ENCODE measurements at regions not wholly inside any gene's neighbourhood (a gene's known extent, or its start where the extent isn't known, plus 50 kb on each side); places are given as distances from the start of the nearest gene placed in this dataset.
A peak's percentile ranks its signal among the peaks of the same experiment; 100 is the strongest.

GRCh38 chr2:8574196-8575037 lies 107.4 kb upstream of the ID2 start:
- no peak for DNase-seq

DNA sequence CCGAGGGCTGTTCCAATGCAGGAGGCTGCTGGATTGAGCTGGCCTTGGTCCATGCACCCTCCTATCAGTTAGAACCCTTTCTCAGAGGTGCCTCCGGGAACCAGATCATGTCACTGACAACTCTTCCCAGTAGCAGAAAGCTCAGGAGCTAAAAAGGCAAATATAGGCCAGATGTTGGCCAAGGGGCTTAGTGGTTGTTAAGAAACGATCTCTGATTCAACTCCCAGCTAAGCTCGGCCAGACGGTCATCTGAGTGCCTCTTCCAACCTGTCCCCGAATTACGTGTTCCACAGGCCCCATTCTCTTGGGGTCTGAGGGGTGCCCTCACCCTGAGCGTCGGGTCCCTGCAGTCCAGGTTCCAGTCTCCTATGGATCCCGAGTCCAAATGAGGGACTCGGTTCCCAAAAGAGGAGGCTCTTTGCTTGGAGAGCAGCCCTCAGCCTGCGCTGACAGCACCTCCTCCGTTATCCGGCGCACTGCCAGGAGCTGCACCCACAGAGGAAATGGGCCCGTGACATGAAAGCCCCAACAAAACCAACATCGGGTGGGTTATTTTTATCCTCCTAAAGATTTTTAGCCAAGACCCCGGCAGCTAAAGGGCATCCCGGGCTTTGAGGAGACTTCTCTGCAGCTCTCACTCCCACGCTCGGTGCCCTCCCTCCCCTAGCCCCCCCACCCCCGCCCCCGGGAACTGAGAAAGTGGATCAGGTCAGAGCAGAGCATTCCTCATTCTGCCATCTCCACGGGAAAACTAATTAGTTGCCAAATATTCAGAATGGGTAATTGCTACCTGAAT lies 106.6 kb upstream of the ID2 start:
- DNase-seq = peak; percentile 40

- no peak for DNase-seq
Observed at GRCh38 chr2:8575834-8576423, 105.9 kb upstream of the ID2 start.

- no peak for DNase-seq
Observed at GRCh38 chr2:8576525-8577167, 105.2 kb upstream of the ID2 start.

GRCh38 chr2:8577573-8577972 lies 104.3 kb upstream of the ID2 start:
- no peak for DNase-seq

GRCh38 chr2:8578335-8579244 lies 103.3 kb upstream of the ID2 start:
- DNase-seq = no peak

DNA sequence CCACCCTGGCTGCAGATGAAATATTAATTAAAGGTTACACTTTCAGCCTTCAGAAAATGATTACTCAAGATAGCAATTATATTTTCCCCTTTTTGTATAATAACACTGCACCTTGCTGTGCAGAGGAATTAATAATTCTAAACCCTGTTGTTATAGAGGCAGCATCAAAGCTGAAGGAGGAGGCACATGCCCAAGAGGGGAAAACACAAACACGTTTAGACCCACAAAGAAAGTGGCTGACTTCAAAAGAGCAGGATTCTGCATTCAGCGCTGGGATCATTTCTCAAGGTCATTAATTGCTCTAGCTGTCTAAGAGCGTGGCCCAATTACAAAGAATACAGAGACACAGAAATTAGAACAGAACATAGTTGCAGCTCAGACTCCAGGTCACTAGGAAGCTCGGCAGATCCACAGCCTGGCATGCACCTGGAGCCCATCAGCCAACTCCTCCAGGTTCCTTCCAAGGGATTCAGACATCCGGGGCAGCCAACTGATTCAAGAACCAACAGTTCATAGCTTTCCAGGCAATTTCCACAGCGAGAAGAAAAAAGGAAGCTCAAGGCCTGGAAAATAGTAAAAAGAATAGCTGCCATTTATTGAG lies 102.3 kb upstream of the ID2 start:
- DNase-seq = no peak

DNA sequence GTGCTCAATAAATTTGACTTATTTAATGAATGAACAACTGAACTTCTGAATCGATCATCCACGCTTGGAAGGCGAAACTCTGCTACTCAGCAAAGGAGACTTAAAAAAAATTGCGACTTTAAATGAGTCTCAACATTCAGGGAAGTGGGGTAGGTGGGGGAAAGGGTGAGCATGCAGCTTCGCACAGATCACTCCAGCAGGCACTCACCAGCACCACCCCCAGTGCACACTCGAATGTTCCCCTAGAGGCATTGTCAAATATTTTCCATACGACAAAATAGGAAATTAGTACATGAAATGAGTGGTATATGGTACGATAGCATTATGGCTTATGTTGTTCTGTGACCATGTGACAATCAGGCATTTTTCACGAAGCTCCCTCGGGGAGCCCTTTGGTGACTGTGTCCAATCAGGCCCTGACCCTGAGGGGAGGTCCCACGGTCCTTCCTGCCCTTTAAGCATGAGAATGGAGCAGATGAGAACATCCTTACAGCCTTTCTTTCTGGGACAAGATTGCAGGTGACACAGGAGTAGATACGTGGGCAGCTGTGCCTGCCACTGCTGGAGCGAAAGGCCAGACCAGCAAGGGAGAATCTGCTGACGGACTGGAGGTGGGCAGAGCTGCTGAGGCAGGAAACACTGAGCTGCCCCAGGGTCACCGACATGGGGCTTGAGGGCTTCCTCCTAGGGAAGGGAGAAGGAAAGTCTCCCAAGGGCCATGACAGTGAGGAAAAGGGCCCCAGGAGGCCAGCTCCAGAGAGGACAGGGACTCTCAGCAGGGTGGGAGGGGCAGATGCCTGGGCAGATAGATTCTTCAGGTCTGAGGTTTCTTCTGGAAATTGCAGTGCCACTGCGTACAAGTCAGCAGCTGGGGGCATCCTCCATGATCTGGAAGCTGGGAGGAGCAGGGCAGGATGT lies 101.3 kb upstream of the ID2 start:
- DNase-seq = no peak

- no peak for DNase-seq
Observed at GRCh38 chr2:8581234-8581561, 100.7 kb upstream of the ID2 start.

- DNase-seq = no peak
Observed at GRCh38 chr2:8581601-8582041, 100.2 kb upstream of the ID2 start.

GRCh38 chr2:8582191-8582590 lies 99.7 kb upstream of the ID2 start:
- no peak for DNase-seq

DNA sequence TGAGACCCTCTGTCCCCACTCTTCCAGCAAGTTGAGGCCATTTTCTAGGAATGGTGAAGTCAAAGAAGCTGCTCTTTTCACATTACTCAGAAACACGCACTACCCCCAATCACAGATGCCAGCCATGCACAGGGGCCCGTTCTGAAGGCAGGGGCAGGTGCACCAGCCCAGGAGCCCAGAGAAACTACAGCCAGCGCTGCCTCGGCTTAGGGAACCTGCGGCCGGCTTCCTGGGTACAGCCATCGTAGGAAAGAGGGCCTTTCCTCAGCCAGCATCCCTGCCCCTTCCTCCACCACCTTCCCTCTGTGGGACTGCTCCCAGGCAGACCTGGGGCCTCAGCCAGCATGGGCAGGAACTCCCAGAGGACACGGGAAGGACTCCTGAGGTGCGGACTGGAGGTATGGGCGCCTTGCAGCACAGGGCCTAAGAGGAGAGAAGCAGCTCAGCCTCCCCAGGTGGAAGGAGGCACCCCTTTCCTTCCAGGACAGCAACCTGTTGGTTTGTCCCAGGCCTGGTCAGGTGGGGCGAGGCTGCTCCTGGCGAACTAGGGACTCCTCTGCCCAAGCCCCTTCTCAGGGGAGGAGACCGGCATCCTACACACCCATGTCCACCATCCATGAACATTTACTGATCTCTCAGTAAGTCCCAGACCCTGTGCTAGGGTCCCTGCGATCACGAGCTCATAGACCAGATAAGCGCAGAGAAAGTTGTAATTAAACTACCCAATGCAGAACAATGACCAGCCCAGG lies 99.0 kb upstream of the ID2 start:
- no peak for DNase-seq

DNA sequence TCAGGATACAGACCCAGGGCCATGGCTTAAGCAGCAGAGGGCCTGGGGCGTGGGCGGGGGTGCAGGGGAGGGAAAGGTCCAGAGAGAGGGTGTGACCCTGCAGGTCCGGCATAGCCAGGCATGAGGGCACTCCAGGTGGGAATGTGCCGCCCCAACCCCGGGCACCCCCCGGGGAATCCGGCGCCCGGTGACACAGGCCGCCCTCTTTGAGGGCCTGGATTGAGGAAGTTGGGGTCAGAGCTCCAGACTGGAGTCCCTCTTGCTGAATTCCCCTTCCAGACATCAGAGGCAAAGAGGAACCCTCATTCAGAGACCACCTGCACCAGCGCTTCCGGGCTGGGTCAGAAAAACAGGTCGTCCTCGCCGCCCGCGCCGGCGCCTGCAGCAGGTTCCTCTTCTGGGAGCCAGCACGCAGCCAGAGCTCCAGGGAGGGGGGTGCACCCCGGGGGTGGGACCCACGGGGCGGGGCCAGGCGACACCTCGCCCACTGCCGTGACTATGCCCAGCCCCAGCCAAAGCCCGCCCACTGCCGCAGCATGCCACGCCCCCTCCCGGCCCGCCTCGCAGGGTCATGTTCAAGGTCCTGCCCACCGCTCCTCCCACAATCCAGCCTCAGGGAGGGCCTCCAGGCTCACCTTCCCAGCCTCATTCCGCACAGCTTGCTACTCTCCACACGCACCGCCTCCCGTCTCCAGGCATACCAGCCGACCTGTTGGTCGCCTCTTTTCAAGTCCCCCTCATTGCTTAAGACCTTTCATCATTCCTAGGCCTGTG lies 98.3 kb upstream of the ID2 start:
- peak; percentile 96 for DNase-seq

DNA sequence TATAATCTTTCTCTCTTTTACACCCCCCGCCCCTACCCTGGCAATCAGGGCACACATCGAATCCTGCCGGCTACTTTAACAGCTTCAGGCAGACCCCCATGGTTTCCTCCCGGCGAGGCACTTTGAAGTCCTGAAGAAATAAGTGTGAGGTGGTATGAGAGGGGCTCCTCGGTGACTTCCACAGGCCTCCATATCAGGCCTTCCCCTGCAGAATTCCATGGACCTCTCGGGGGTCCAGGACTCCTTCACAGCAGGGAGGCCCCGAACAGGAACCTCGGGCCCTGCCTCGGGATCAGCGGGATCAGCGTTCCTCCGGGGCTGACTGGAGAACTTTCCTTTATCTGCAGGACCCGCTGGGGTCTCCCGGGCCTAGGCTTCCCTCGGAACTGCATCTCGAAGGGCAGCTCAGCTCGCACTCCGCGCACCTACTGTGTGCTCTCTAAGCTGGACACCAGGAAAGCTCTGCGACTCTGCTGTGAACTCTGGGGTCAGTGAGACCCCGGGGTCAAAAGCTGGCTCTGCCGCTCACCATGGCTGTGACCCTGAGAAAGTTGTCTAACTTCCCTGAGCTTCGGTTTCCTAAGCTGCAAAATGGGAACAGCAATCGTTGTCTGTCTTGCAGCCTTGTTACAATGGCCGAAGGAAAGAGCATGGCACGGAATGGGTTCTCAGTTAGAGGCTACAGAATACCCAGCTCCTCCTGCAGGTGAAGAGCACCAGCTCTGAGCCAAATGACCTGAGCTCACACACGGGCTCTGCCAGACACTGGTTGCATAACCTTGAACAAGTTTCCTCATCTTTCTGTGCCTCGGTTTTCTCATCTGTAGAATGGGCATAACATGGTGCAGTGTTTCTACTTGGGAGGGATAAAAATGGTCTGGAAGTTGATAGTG lies 97.4 kb upstream of the ID2 start:
- DNase-seq = no peak

- no peak for DNase-seq
Observed at GRCh38 chr2:8586457-8587051, 95.3 kb upstream of the ID2 start.

DNA sequence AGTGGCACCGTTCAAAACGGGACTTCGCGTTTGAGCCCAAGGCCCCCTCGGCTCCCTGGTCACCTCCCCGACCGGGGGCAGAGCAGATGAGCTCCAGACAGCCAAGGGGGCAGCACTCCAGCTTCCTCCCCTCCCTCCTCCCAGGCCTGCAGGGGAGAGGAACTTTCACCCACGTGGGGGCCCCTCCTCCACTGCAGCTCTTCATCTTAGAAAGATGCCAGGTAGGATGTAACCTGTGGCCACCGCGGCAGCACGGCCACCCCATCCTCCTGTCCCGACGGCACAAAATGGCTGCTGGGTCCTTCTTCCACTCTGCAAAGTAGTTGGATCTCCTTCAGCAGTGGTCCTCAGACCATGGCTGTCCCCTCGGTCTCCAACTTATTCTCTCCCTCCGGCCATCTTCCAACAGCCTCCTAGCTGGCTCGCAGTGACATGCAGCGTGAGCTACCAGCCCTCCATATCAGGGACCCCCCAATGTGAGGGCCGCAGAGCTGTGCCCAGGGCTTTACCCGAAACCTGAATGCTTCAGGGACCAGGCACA lies 94.5 kb upstream of the ID2 start:
- DNase-seq = no peak
